22Rv1 (cell line): ENCODE measurements at regions not wholly inside any gene's neighbourhood (a gene's known extent, or its start where the extent isn't known, plus 50 kb on each side); places are given as distances from the start of the nearest gene placed in this dataset.

ENCODE experiments used
- H3K27ac ChIP-seq: fragments of 450-650 bp; 2 replicates; pipeline ENCODE4 v1.5.1; 2017
- ZFX ChIP-seq: fragments of 450-650 bp; IDR thresholded peaks from 2 replicates; pipeline ENCODE4 v1.6.1; 2017; ENCODE audit warnings: antibody characterized with exemption, borderline replicate concordance
- TF ChIP-seq, protein P1 (sequence below): fragments of 450-650 bp; IDR thresholded peaks from 2 replicates; pipeline ENCODE4 v1.5.1; 2017; ENCODE audit warnings: mild to moderate bottlenecking

DNA sequence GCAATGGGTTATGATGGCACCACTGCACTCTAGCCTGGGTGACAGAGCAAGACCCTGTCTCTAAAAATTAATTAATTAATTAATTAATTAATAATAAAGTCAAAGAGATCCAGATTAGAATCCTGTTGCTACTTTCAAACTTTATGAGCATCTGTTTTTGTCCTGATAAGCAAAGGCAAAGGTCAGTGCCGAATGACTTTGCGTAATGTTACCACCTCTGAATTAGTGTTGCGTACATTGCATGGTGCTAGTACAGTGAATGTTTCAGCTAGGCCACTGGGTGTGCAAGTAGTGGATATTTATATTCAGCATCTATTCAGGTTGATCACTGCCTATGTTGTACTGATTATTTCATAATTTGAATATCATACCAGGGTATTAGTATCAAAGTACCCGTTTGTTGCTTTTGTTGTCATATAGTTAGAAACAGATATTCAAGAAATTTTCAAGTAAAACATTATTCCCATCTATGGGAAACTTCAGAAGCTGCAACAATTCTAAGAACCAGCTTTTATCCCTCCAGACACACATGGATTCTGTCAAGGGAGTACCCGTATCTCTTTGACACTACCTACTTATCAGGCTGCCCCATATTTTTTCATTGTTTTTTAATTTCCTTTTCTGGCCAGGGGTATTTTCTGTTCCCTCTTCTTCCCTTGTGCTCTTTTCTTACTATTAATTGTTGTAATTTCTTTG lies 127.1 kb upstream of the GRM7 start:
- no peak overlapping the region for H3K27ac ChIP-seq
- TF ChIP-seq, protein P1, sequence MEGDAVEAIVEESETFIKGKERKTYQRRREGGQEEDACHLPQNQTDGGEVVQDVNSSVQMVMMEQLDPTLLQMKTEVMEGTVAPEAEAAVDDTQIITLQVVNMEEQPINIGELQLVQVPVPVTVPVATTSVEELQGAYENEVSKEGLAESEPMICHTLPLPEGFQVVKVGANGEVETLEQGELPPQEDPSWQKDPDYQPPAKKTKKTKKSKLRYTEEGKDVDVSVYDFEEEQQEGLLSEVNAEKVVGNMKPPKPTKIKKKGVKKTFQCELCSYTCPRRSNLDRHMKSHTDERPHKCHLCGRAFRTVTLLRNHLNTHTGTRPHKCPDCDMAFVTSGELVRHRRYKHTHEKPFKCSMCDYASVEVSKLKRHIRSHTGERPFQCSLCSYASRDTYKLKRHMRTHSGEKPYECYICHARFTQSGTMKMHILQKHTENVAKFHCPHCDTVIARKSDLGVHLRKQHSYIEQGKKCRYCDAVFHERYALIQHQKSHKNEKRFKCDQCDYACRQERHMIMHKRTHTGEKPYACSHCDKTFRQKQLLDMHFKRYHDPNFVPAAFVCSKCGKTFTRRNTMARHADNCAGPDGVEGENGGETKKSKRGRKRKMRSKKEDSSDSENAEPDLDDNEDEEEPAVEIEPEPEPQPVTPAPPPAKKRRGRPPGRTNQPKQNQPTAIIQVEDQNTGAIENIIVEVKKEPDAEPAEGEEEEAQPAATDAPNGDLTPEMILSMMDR: no peak
- no peak for TF ChIP-seq ZFX

DNA sequence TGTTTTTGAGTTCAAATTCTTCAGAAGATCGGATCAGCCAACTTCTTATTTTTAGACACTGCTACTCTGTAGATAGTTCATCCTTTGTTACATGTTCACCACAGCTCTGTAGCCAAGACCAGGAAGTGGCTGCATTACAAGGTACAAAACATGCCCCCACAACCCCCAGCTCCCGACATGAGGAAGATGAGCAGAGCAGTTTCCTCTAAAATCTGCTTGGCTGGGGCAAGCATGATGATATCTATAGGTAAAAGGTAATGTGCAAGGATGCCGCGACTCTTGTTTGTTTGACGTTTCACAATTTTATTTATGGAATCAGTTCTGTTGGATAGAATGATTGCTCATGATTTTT lies 126.5 kb upstream of the GRM7 start:
- TF ChIP-seq, protein P1: no peak
- TF ChIP-seq ZFX: no peak

DNA sequence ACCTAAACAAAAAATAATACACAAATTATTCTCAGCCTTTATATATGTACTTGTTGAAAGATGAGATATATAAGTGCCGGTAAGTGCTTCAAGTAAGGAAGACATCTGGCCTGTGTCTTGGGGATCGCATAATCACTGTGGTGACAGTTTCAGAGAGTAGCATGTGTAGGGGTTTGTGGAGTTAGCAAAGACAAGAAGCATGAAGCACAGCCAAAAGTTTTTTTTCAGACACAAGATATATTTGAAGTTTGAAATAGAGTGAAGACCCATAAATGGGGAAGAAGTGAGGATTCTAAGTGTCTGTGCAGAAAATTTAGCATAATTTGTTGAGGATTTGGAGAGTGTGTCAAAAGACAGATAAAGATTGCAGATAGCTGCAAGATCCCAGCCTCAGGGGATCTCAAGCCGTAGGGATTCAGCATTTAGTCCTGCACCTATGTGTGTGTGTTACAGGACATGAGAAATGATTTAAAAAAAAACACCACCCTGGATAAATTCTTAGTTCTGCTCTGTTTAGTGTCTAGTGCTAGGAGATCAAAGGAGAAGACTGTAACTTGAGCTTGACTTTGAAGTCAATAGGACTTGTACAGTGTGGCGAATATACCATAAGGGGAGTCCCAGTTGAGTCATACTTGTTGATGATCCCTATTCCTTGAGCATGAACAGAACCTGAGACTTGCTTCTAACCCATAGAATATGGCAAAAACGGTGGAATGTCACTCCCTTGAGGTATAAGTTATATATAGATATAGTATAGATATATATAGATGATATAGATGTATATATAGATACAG lies 123.9 kb upstream of the GRM7 start:
- no peak for TF ChIP-seq ZFX
- TF ChIP-seq, protein P1: no peak
- H3K27ac ChIP-seq: no peak overlapping the region

More for the DNA sequence above, 126.5 kb upstream of the GRM7 start:
- no peak overlapping the region for H3K27ac ChIP-seq

DNA sequence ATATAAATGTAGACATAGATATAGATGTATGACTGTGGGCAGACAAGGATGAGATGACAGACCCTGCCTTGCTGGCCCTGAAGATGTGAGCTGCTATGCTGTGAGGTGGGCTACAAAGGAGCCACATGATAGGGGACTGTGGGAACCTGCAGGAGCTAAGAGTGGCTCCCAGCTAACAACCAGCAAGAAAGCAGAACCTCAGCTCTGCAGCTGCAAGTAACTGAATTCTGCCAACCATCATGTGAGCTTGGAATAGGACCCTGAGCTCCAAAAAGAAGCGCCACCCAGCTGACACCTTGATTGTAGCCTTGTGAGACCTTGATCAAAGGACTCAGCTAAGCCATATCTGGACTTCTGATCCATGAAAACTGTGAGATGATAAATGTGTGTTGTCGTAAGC lies 123.3 kb upstream of the GRM7 start:
- no peak for TF ChIP-seq ZFX
- TF ChIP-seq, protein P1: no peak

DNA sequence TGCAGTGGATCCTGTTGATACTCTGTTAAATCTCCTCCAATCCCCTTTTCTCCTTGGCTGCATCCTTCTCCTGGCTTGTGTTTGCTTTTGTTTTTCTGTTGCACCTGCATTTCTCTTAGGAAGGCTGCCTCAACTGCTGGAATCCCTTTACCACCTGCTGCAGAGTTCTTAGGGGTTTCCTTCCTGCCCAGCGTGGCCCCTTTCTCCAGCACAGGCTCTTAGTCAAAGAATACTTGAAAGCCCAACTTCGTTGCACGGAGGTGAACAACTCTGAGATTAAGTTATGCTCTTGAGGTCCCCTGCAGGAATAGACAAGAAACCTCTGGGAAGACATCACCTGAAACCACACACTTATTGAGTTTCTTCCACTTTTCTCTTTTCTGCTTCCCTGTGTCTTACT lies 121.6 kb upstream of the GRM7 start:
- H3K27ac ChIP-seq: no peak overlapping the region
- TF ChIP-seq, protein P1: no peak
- TF ChIP-seq ZFX: no peak

More for the DNA sequence above, 123.3 kb upstream of the GRM7 start:
- H3K27ac ChIP-seq: no peak overlapping the region

DNA sequence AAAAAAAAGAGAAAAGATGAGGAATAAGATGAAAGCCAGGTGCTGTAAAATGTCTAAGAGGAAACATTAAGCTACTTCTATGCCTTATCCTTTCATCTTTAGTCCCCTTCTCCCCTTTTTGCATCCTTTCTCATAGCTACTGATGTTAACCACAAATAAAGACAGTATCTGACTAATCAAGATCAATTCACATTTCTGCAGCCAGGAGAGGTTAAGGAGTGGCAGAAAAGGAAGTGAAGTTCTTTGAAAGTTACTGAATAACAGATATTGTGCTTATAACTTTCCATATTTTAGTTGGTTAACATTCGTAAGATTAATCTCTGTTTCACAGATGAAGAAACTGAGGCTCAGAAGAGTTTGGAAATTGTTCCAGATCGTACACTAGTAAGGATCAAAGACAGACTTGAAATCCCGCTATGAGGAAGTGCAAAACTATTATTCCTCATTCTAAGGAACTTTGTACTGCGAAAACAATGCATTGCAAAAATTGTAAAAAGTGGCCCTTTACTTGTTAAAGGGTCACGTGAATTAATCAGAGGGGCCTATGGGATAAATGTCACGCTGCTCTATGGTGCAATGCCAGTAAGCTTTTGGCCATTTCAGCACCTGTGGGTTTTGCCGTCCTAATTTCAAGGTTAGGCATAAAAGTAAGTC lies 117.7 kb upstream of the GRM7 start:
- H3K27ac ChIP-seq: no peak overlapping the region
- TF ChIP-seq ZFX: no peak
- TF ChIP-seq, protein P1: no peak
